Stimulated activated CD4-positive, alpha-beta T cell treated with anti-CD3 and anti-CD28 coated beads, TNF-alpha, amount 100 ng/mL, for 4 hours (primary cell): ENCODE measurements at regions not wholly inside any gene's neighbourhood (a gene's known extent, or its start where the extent isn't known, plus 50 kb on each side); places are given as distances from the start of the nearest gene placed in this dataset.

Experiments used
- DNase-seq, 3 experiments: peaks; one replicate each; pipeline ENCODE4 v3.0.0-alpha.2; 2020; ENCODE audit warnings: low read depth in 3 of 3

DNA sequence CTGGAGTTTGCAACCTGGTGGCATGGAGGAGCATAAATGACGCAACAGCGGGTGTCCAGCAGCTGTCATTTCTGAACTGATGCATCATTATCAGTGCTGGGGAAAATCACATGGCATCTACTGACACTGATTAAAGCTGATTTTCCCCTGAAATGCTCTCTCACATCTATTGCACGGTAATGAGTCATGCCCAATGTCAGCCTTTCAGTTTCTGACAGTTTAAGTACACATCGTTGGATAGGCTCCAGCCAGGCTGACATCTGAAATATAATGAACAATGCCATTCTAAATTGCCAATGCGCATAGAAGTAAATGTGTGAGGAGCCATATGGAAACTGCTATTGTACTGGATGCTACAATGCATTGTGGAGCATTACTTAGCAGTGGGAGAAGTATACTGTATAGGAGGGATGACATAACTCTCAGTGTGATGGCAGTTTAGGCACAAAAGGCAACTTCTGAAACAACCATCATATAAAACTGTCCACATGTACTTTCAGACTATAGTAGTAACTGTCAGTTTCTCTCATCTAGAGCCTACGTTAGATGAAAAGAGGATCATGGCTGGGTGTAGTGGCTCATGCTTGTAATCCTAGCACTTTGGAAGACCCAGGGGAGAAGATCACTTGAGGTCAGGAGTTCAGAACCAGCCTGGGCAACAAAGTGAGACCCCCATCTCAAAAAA, 389.3 kb upstream of the DMAC1 start:
- no peak for DNase-seq

DNA sequence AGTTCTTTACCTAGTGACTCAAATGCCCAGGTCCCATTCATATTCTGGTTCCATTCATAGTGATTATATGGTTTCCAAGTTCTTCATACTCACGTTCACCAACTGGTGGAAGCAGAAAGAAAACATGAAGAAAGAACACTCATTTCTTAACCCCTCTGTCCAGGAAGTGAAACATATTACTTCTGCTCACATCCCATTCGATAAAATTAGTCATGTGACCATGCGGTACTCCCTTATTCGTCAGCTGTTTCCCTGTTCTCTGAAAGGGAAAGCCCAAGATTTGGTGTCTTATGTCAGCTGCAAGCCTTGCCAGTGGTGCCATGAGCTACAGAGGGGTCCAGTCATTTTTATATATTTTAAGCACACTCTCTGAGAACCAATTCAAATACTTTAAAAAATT, 387.0 kb upstream of the DMAC1 start:
- DNase-seq: no peak

DNA sequence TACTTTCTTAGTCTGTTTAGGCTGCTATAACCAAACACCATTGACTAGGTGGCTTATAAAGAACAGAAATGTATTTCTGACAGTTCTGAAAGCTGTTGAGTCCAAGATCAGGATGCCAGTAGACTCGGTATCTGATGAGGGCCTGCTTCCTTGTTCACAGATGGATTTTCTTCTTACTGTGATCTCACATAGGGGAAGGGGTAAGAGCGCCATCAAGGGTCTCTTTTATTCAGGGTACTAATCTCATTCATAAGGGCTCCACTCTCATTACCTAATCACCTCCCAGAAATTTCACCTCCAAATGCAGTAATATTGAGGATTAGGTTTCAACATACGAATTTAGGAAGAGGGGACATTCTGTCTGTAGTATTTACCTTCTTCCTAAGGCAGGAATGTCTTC, 384.0 kb upstream of the DMAC1 start:
- no peak for DNase-seq

- DNase-seq: no peak
Observed at GRCh38 chr9:8179381-8180053, 379.9 kb upstream of the DMAC1 start.

DNA sequence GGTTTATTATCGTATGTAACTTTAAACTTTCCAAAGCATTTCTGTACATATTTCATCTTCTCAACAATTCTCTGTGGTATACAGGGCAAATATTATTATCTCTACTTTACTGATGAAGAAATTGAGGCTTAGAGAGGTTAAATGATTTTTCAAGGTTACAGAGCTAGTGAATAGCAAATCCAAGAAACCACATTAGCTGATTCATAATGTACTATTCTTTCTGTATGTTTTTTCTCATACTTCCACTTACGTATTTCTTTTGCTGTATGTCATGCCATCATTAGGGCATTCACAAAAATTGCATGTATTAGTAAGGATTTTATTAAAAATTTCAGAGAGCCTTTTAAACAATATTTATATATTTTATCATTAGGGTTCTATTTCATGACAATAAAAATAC, 372.4 kb upstream of the DMAC1 start:
- DNase-seq: no peak

GRCh38 chr9:8168916-8169438, 369.4 kb upstream of the DMAC1 start:
- DNase-seq: no peak

DNA sequence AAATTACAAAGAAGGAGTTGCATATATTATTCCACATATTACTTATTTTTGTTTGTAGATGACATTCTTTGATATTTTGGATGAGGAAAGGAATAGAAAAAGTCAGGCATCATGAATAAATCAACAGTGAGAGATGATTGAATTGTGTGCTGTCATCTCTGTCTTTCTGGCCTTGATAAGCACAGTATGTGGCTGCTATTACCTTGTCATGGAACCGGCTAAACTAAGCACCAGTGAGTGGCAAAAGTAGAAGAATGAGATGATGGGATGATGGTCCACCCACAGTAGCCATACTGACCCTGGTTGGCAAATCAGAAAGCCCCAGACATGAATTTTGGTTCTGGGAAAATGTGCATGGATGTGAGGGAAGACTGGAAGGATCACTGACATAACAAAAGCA, 361.2 kb upstream of the DMAC1 start:
- DNase-seq: no peak

DNA sequence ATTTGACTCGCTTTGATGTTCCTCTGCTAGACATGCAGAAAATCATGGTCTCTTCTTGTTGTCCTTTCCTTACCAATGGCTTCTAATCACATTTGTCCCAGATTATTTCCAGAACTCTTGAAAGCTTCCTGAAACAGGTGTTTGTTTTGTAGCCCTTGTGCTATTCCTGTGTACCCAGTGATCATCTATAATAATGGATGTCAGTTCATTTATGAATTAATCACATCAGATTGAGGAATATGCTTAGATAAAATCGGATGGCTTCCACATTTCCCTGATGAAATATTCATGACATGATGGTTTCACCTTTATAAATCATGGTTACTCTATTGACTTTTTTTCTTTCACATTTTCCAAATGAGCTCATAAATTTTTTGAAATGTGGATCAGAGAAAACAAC, 359.0 kb upstream of the DMAC1 start:
- no peak for DNase-seq

DNA sequence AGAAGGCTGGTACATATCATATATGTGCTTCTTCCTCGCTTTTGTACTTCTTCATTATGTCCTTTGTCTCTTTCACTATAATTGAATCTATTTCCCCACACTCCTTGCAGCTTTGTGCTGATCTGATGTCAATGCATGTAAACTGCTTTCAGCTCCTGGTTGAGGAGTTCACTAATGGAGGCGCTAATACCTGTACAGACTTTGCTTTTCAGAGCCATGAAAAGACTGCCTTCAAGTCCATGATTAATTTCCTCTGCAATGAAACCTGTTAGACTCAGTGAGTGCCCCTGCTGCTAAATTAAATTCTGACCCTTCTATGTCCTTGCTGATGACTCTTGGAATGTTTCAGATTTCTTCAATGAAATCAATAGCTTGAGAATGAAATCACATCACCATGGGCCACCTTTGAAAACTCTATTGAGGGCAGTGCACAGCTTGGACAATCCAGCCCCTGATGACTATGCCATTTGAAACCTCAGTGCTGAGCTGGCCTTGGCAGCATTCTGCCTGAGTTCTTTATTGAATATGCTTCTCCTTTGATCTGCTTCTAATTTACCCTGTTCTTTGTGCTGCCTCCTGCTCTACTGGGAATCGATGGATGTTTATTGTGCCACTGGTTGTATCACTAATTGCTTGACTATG, 358.2 kb upstream of the DMAC1 start:
- DNase-seq: no peak

DNA sequence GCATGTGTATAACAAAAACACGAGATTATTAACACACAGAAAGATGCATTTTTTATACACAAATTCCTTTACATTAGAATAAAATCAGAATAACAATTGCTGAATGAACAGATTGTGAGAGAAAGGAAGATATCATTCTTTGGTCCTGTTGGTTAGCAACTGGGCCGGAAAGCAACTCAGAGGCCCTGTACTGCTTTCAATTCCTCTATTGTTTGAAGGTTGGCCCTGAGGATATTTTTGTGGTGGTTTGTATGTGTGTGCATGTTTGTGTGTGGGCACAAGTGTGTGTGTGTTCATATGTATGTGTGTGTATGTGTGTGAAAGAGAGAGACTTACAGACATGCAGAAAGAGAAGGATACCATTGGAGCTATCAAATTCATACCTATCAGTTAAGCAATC, 356.8 kb upstream of the DMAC1 start:
- DNase-seq: no peak

- DNase-seq: no peak
Observed at GRCh38 chr9:8155706-8156105, 356.1 kb upstream of the DMAC1 start.

- DNase-seq: no peak
Observed at GRCh38 chr9:8143677-8144076, 344.1 kb upstream of the DMAC1 start.

GRCh38 chr9:8140557-8140956, 341.0 kb upstream of the DMAC1 start:
- DNase-seq: no peak

DNA sequence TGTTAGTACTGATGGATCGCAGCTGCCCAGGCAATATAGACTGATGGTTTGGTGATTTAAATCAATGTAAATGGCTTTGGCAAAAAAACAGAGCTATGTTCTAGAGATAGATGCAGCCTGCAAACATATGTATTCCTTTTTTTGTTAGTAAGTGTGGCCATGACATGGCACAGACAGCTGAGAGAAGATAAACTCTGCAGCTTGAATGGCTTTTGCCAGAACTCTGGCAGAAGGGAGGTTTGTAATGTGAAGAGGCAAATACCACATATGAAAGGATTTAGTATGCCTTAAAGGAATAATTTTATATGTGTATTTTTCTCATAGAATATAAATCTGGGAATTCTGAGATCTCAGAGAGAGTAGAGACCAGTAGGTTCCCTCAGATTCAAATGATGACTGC, 340.2 kb upstream of the DMAC1 start:
- DNase-seq: no peak

GRCh38 chr9:8136477-8136876, 336.9 kb upstream of the DMAC1 start:
- no peak for DNase-seq

DNA sequence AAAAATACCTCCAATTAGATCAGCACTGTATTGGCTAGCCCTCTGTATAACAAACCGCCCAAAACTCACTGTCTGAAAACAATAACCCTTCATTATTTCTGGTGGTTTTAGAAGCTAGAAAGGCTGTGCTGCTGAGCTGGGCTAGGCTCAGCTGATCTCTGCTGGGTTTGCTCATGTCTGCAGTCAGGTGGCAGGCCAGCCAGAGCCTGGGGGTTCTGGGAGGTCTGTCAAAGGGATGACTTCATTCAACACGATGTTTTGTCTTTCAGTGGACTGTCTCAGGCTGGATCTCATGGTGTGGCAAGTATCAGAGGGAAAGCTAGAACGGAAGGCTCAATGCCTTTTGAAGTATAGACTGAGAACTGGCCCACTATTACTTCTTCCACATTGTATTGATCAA, 335.1 kb upstream of the DMAC1 start:
- DNase-seq: no peak

GRCh38 chr9:8133606-8134005, 334.0 kb upstream of the DMAC1 start:
- no peak for DNase-seq

GRCh38 chr9:8115570-8115969, 316.0 kb upstream of the DMAC1 start:
- DNase-seq: no peak

- DNase-seq: no peak
Observed at GRCh38 chr9:8114826-8115225, 315.2 kb upstream of the DMAC1 start.

GRCh38 chr9:8106362-8106761, 306.8 kb upstream of the DMAC1 start:
- DNase-seq: no peak

DNA sequence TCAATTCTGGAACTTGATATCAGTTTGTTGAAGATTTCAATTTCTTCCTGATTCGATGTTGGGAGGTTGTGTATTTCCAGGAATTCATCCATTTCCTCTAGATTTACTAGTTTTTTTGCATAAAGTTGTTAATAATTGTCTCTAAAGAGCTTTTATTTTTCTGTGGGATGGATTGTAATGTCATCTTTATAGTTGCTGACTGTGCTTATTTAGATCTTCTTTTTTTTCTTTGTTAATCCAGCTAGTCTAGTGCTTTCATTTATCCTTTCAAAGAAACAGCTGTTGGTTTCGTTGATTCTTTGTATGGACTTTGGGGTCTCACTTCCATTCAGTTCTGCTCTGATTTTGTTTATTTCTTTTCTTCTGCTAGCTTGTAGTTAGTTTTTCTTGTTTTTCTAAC, 302.0 kb upstream of the DMAC1 start:
- DNase-seq: no peak

DNA sequence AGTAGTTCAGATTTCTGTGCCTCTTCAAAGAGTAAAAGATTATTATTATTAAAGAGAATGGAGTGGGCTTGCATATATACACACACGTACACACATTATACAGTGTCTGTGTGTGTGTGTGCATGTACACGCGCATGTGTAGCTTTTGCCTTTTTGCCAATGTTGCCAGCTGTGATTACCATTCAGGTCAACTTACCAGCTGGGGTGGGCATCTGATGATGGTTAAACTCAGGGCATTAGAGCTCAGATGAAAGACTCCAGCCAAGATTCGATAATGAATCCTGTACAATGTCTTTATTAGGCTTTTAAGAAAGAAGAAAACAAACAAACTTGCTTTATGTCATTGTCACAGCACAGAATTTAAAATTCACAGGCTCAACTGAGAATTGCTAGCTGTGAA, 296.5 kb upstream of the DMAC1 start:
- DNase-seq: no peak

GRCh38 chr9:8095672-8096086, 296.1 kb upstream of the DMAC1 start:
- no peak for DNase-seq
